Ovary (tissue), 3 donors: ENCODE measurements at regions not wholly inside any gene's neighbourhood (a gene's known extent, or its start where the extent isn't known, plus 50 kb on each side); places are given as distances from the start of the nearest gene placed in this dataset.

ENCODE experiments used
- CTCF ChIP-seq, 3 donors: fragments of 450-650 bp in 2 of 3; fragments of 200-600 bp in 1 of 3; IDR thresholded peaks; one replicate each; pipeline versions ENCODE4 v1.5.1 to v1.8.0; 2016 to 2022; ENCODE audit warnings: antibody characterized with exemption in 3 of 3, mild to moderate bottlenecking in 1 of 3
- EP300 ChIP-seq: sonication (generic); formaldehyde crosslinking; IDR thresholded peaks from one replicate; pipeline ENCODE4 v1.6.1; 2017; ENCODE audit warnings: antibody characterized with exemption
- POLR2A ChIP-seq: fragments of 450-650 bp; IDR thresholded peaks from one replicate; pipeline ENCODE4 v1.6.1; 2017; ENCODE audit warnings: antibody characterized with exemption, mild to moderate bottlenecking, moderate library complexity
- donor health status: DM: no; HTN: no; CAD: no.

DNA sequence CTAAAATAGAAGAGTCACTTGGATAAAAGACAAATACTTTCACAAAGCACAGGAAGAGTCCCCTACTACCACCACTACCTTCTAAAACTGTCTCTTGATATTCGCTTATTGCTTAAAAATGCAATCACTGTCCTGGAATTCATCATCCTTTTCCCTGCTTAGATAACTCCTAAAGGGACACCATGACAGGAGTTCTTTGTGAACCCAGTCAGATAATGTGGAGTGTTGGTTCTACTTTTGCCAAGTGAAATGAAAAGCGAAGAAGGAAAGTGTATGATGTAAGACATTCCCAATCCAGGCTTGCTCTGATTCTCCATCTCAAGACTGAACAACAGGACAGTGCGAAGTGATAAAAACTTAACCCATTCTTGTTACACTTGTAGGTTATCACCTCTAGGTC is 103.0 kb downstream of the MTERF1 start:
- TF ChIP-seq CTCF (IDR thresholded peaks at IDR 0.05) (no peak), EP300 (no peak), POLR2A (no peak)
